Endothelial cell of umbilical vein (primary cell): ENCODE measurements at regions not wholly inside any gene's neighbourhood (a gene's known extent, or its start where the extent isn't known, plus 50 kb on each side); places are given as distances from the start of the nearest gene placed in this dataset.

Experiments used
- BruUV-seq: library from RNA; stranded (reverse); fragments of 400-500 nt; replicated peaks from 2 replicates; lab custom pipeline; 2021; lab: Mats Ljungman, UMichigan
- CTCF ChIA-PET: fragments of 300-600, 350-600 bp; sonication (Branson Sonifier 250); formaldehyde crosslinking; loops from one replicate; lab custom pipeline; 2021; ENCODE audit warnings: antibody characterized with exemption, inconsistent platforms; lab: Charles Lee
- POLR2A ChIA-PET: fragments of 300-600, 350-600 bp; sonication (Branson Sonifier 250); formaldehyde crosslinking; loops from one replicate; lab custom pipeline; 2021; ENCODE audit warnings: antibody characterized with exemption, inconsistent platforms; lab: Charles Lee
- DNase-seq: peaks from one replicate; pipeline ENCODE4 v3.0.0-alpha.2; 2011; ENCODE audit warnings: low read depth, low spot score
- FAIRE-seq: peaks from 2 replicates; lab custom pipeline; 2011; peaks lifted over from hg19 to GRCh38; lab: Jason Lieb, UNC
- H2AFZ ChIP-seq: 2 replicates; pipeline ENCODE4 v1.6.0; 2012; ENCODE audit warnings: low read depth, low read length, control low read depth, inconsistent platforms
- H3K27ac ChIP-seq: 2 replicates; pipeline ENCODE4 v1.5.1; 2011; ENCODE audit warnings: low read depth, mild to moderate bottlenecking, control low read depth, low read length, moderate library complexity; ENCODE audit not compliant: insufficient read depth
- H3K27me3 ChIP-seq, 2 experiments: 2 replicates each; pipeline versions ENCODE4 v1.6.0 to v1.6.1; 2011; ENCODE audit warnings: low read length in 2 of 2, mixed read lengths in 1 of 2; ENCODE audit not compliant: control insufficient read depth in 2 of 2, insufficient read depth in 2 of 2
- H3K36me3 ChIP-seq, 2 experiments: 2 replicates in 1 of 2; 3 replicates in 1 of 2; pipeline ENCODE4 v1.5.1; 2011; ENCODE audit warnings: low read length in 2 of 2, mild to moderate bottlenecking in 1 of 2, moderate library complexity in 1 of 2; ENCODE audit not compliant: control insufficient read depth in 2 of 2, insufficient read depth in 2 of 2; ENCODE audit errors: extremely low read depth in 1 of 2
- H3K4me1 ChIP-seq: 3 replicates; pipeline ENCODE4 v1.5.1; 2011; ENCODE audit warnings: mild to moderate bottlenecking, low read length; ENCODE audit not compliant: control insufficient read depth, insufficient read depth; ENCODE audit errors: extremely low read depth
- H3K4me2 ChIP-seq: 2 replicates; pipeline ENCODE4 v1.6.1; 2011; ENCODE audit warnings: low read length, control low read depth, mixed read lengths; ENCODE audit not compliant: insufficient read depth
- H3K4me3 ChIP-seq, 3 experiments: fragments of 200-600 bp in 1 of 3; sonication (generic), shearing (Covaris generic) in 1 of 3; replicated peaks in 1 of 3; 2 replicates each; pipeline ENCODE4 v1.5.1; 2011 to 2016; ENCODE audit warnings: control low read depth in 3 of 3, low read length in 3 of 3, mild to moderate bottlenecking in 2 of 3, inconsistent platforms in 1 of 3, low read depth in 1 of 3, moderate library complexity in 1 of 3; ENCODE audit not compliant: insufficient read depth in 1 of 3
- H3K79me2 ChIP-seq: 2 replicates; pipeline ENCODE4 v1.6.0; 2012; ENCODE audit warnings: low read length, inconsistent platforms; ENCODE audit not compliant: control insufficient read depth, insufficient read depth
- H3K9ac ChIP-seq: replicated peaks from 2 replicates; pipeline ENCODE3; 2011; ENCODE audit warnings: low read length, control low read depth; ENCODE audit not compliant: insufficient read depth; ENCODE audit errors: extremely low read depth
- H3K9me1 ChIP-seq: replicated peaks from 3 replicates; pipeline ENCODE4 v1.6.0; 2011; ENCODE audit warnings: mild to moderate bottlenecking, low read length; ENCODE audit not compliant: control insufficient read depth, insufficient read depth; ENCODE audit errors: extremely low read depth
- H3K9me3 ChIP-seq: replicated peaks from 2 replicates; pipeline ENCODE4 v1.5.1; 2012; ENCODE audit warnings: low read length, inconsistent platforms; ENCODE audit not compliant: control insufficient read depth, insufficient read depth
- H4K20me1 ChIP-seq: replicated peaks from 2 replicates; pipeline ENCODE3; 2011; ENCODE audit warnings: mild to moderate bottlenecking, low read length; ENCODE audit not compliant: control insufficient read depth, insufficient read depth; ENCODE audit errors: extremely low read depth
- CTCF ChIP-seq, 2 donors: IDR thresholded peaks; 1 replicate in 1 of 2; 2 replicates in 1 of 2; pipeline ENCODE4 v1.5.1; 2011; ENCODE audit warnings: low read length in 2 of 2, mild to moderate bottlenecking in 2 of 2, moderate library complexity in 2 of 2, control low read depth in 1 of 2, inconsistent platforms in 1 of 2, low read depth in 1 of 2; ENCODE audit not compliant: insufficient read depth in 1 of 2; ENCODE audit errors: extremely low read depth in 1 of 2
- EZH2 ChIP-seq: IDR thresholded peaks from 2 replicates; pipeline ENCODE4 v1.6.1; 2012; ENCODE audit warnings: borderline replicate concordance, low read depth, mild to moderate bottlenecking, moderate library complexity, low read length, inconsistent platforms; ENCODE audit not compliant: severe bottlenecking
- FOS ChIP-seq: IDR thresholded peaks from 2 replicates; pipeline ENCODE4 v1.6.1; 2011; ENCODE audit warnings: mild to moderate bottlenecking, low read length, moderate library complexity, borderline replicate concordance; ENCODE audit not compliant: insufficient read depth
- GATA2 ChIP-seq: IDR thresholded peaks from 2 replicates; pipeline ENCODE4 v1.7.0; 2011; ENCODE audit warnings: low read depth, mild to moderate bottlenecking, moderate library complexity, mixed read lengths, low read length; ENCODE audit not compliant: insufficient read length, insufficient read depth
- JUN ChIP-seq: IDR thresholded peaks from 2 replicates; pipeline ENCODE4 v1.6.1; 2011; ENCODE audit warnings: borderline replicate concordance, low read depth; ENCODE audit not compliant: insufficient read length, insufficient read depth
- MAX ChIP-seq: IDR thresholded peaks from 2 replicates; pipeline ENCODE4 v1.6.1; 2011; ENCODE audit not compliant: insufficient read depth, insufficient read length
- MYC ChIP-seq: IDR thresholded peaks from one replicate; pipeline ENCODE4 v1.6.1; 2011; ENCODE audit warnings: mild to moderate bottlenecking, low read depth, low read length
- POLR2A ChIP-seq: IDR thresholded peaks from 2 replicates; pipeline ENCODE4 v1.6.1; 2012; ENCODE audit warnings: low read depth, mild to moderate bottlenecking, control low read depth, low read length
- POLR2AphosphoS5 ChIP-seq: IDR thresholded peaks from 2 replicates; pipeline ENCODE4 v1.6.1; 2012; ENCODE audit warnings: low read depth, mild to moderate bottlenecking, control low read depth, low read length, moderate library complexity; ENCODE audit not compliant: insufficient read depth
- dilution Hi-C: fragments of 300-500 bp; cut with MboI; formaldehyde crosslinking; loops from one replicate; pipeline ENCODE4 v1.15.0; 2019; ENCODE audit warnings: low sequenced_read_pairs; ENCODE audit not compliant: extremely low pct_ligation_motif_present
- intact Hi-C: fragments of 100-400 bp; cut with micrococcal nuclease; formaldehyde crosslinking; loops from one replicate; pipeline ENCODE4 v1.10.0; 2022

GRCh38 chr7:46652317-46652716 lies 731.2 kb upstream of the IGFBP3 start:
- TF ChIP-seq GATA2 (no peak), MAX (no peak), FOS (no peak), POLR2A (no peak), POLR2AphosphoS5 (no peak), CTCF (IDR thresholded peaks at IDR 0.05; ENCODE audit: extremely low read depth in 1 of 2, insufficient read depth in 1 of 2, low read depth in 1 of 2, low read length in 2 of 2) (no peak), MYC (no peak), JUN (no peak), EZH2 (no peak)
- DNase-seq (no peak), FAIRE-seq (no peak)
- H3K4me2 ChIP-seq: no peak overlapping the region
- H3K4me1 ChIP-seq: no peaks in the 10 kb centered on the region
- H3K27ac ChIP-seq: no peak overlapping the region
- H3K4me3 ChIP-seq: no peak overlapping the region
- BruUV-seq: no TSS peak
- H3K9me3 ChIP-seq: no peaks in the 10 kb centered on the region
- H3K9ac ChIP-seq: no peak overlapping the region
- H3K9me1 ChIP-seq: no peaks in the 10 kb centered on the region
- H2AFZ ChIP-seq: no peak overlapping the region
- no peaks in the 10 kb centered on the region for H4K20me1 ChIP-seq
- H3K27me3 ChIP-seq: no peaks in the 10 kb centered on the region
- ChIA-PET POLR2A (no interaction called here), CTCF (no interaction called here)
- dilution Hi-C loops: no loop called here
- H3K36me3 ChIP-seq: no peaks in the 10 kb centered on the region
- intact Hi-C loops: no loop called here
- no peaks in the 10 kb centered on the region for H3K79me2 ChIP-seq
